Naive B cell (primary cell): ENCODE measurements at regions not wholly inside any gene's neighbourhood (a gene's known extent, or its start where the extent isn't known, plus 50 kb on each side); places are given as distances from the start of the nearest gene placed in this dataset.

ENCODE experiments used
- ATAC-seq, 2 donors: fragments of 150-1000 bp; cut with Tn5 transposase; 2 replicates each; pipeline ENCODE4 v1.10.0; 2021; ENCODE audit warnings: low read depth in 2 of 2, mild to moderate bottlenecking in 2 of 2, moderate library complexity in 2 of 2
- DNase-seq: peaks from one replicate; pipeline ENCODE4 v3.0.0; 2022
- H3K27ac Mint-ChIP-seq, 6 donors: one replicate each; pipeline ENCODE4 v1.8.0; 2020 to 2022; ENCODE audit warnings: mild to moderate bottlenecking in 6 of 6, mixed read lengths in 6 of 6, moderate library complexity in 5 of 6, inconsistent platforms in 2 of 6
- H3K27me3 Mint-ChIP-seq, 3 donors: one replicate each; pipeline ENCODE4 v1.8.0; 2021 to 2022; ENCODE audit warnings: mixed read lengths in 3 of 3, mild to moderate bottlenecking in 1 of 3
- H3K36me3 Mint-ChIP-seq, 2 donors: one replicate each; pipeline ENCODE4 v1.8.0; 2020 to 2022; ENCODE audit warnings: mixed read lengths in 2 of 2, inconsistent platforms in 1 of 2, mild to moderate bottlenecking in 1 of 2
- H3K4me1 Mint-ChIP-seq, 3 donors: one replicate each; pipeline ENCODE4 v1.8.0; 2020 to 2022; ENCODE audit warnings: mixed read lengths in 3 of 3, inconsistent platforms in 1 of 3, mild to moderate bottlenecking in 1 of 3, moderate library complexity in 1 of 3
- H3K4me3 Mint-ChIP-seq, 8 donors: one replicate each; pipeline ENCODE4 v1.8.0; 2020 to 2022; ENCODE audit warnings: mild to moderate bottlenecking in 8 of 8, mixed read lengths in 8 of 8, moderate library complexity in 8 of 8, inconsistent platforms in 2 of 8
- H3K9me3 Mint-ChIP-seq, 7 donors: one replicate each; pipeline ENCODE4 v1.8.0; 2020 to 2022; ENCODE audit warnings: mixed read lengths in 7 of 7, mild to moderate bottlenecking in 5 of 7, inconsistent platforms in 2 of 7, moderate library complexity in 1 of 7

DNA sequence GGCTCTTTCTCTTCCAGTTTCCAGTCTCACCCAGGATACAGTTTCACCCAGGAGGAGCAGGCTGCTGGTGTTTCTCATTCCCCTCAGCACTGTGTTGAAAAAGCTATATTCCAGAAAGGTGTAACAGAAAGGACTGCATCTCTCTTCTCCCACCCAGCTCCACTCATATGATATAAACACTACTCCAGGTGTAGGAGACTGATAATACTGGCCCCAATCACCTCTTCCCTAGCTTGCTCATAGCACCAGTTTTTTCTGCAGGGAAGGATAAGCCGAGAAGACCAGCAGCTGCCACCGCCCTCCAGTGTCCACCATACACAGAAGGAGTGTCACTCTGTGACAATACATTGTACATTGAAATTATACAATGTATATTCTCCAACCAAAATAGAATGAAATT, 105.5 kb upstream of the STK26 start:
- Mint-ChIP-seq H3K4me1 (no peaks in the 10 kb centered on the region), H3K27me3 (peaks cover 0 to 49% (median 11%) of the 10 kb centered on the region in 3 donors), H3K27ac (no peak overlapping the region), H3K36me3 (no peaks in the 10 kb centered on the region), H3K9me3 (peaks cover 0 to 2% (median 0%) of the 10 kb centered on the region in 7 donors), H3K4me3 (no peak overlapping the region)
- DNase-seq (no peak), ATAC-seq (no peak)

DNA sequence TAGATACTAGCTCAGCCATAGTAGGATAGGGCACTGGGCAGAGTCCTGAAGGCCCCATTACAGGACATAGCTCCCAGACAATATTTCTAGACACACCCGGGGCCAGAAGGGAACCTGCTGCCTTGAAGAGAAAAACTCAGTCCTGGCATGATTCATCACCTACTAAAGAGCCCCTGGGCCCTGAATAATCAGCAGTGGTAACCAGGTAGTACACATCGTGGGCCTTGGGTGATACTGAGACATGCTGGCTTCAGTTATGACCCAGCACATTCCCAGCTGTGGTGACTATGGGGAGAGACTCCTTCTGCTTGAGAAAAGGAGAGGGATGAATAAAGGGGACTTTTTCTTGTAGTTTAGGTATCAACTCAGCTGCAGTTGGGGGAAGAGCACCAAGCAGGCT, 104.3 kb upstream of the STK26 start:
- no peak overlapping the region for H3K27ac Mint-ChIP-seq
- H3K9me3 Mint-ChIP-seq: peaks cover 0 to 2% (median 0%) of the 10 kb centered on the region in 7 donors

DNA sequence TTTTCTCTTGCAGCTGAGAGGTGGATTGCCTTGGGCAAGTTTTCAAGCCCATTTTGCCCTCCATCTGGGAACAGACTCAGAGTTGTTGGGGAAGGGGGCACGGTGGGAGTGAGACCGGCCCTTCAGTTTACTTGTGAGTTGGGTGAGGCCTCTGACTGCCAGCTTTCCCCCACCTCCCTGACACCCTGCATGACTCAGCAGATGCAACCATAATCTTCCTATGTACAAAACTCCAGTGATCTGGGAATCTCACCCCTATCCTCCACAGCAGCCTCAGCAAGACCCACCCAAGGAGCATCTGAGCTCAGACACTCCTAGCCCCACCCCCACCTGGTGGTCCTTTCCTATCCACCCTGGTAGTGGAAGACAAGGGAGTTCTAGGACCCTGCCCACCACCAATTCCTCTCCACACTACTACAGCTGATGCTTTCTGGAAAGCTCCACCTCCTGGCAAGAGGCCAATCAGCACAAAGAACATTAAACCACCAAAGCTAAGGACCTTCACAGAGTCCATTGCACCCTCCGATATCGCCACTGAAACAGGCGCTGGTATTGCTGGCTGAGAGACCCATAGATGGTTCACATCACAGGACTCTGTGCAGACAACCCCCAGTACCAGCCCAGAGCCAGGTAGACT, 99.4 kb upstream of the STK26 start:
- H3K9me3 Mint-ChIP-seq: peaks cover 0 to 9% (median 7%) of the 10 kb centered on the region in 7 donors
- DNase-seq: no peak
- H3K4me1 Mint-ChIP-seq: no peaks in the 10 kb centered on the region
- H3K27ac Mint-ChIP-seq: peak overlapping the region in 2 of 6 donors; percentile 38 to 45
- H3K4me3 Mint-ChIP-seq: peak overlapping the region in 1 of 8 donors; percentile 27
- peaks cover 0 to 35% (median 11%) of the 10 kb centered on the region in 3 donors for H3K27me3 Mint-ChIP-seq
- ATAC-seq: no peak
- no peaks in the 10 kb centered on the region for H3K36me3 Mint-ChIP-seq

More for the DNA sequence above, 104.3 kb upstream of the STK26 start:
- ATAC-seq: no peak
- Mint-ChIP-seq H3K4me3 (no peak overlapping the region), H3K36me3 (no peaks in the 10 kb centered on the region), H3K4me1 (no peaks in the 10 kb centered on the region), H3K27me3 (peaks cover 0 to 49% (median 11%) of the 10 kb centered on the region in 3 donors)
- DNase-seq: no peak

- no peaks in the 10 kb centered on the region for H3K4me1 Mint-ChIP-seq
- no peaks in the 10 kb centered on the region for H3K9me3 Mint-ChIP-seq
- no peak overlapping the region for H3K27ac Mint-ChIP-seq
- peaks cover 0 to 6% (median 0%) of the 10 kb centered on the region in 3 donors for H3K27me3 Mint-ChIP-seq
- no peak overlapping the region for H3K4me3 Mint-ChIP-seq
- no peak for DNase-seq
- no peaks in the 10 kb centered on the region for H3K36me3 Mint-ChIP-seq
- ATAC-seq: no peak
These were observed 84.4 kb upstream of the STK26 start for GRCh38 chrX:131938749-131939148.

DNA sequence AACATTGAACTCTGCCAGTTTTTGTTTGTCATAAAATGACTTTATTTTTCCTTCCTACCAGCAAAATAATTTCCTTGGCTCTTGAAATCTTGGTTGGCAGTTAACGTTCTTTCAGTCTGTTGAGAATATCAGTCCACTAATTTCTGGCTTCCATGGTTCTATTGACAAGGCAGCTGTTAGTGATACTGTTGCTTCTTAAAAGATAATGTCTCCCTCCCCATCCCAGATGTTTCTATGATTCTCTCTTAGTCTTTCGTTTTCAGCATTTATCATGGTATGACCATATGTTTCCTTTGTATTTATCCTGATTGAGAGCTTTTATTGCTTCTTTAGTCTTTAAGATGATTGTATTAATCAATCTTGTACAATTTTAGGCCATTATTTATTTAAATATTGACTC, 81.1 kb upstream of the STK26 start:
- H3K36me3 Mint-ChIP-seq: no peaks in the 10 kb centered on the region
- ATAC-seq (no peak), DNase-seq (no peak)
- H3K27me3 Mint-ChIP-seq: peaks cover 0 to 26% (median 0%) of the 10 kb centered on the region in 3 donors
- H3K4me3 Mint-ChIP-seq: no peak overlapping the region
- peak overlapping the region in 1 of 6 donors; percentile 30 for H3K27ac Mint-ChIP-seq
- H3K9me3 Mint-ChIP-seq: no peaks in the 10 kb centered on the region
- no peaks in the 10 kb centered on the region for H3K4me1 Mint-ChIP-seq

- ATAC-seq (no peak), DNase-seq (no peak)
- no peaks in the 10 kb centered on the region for H3K4me1 Mint-ChIP-seq
- H3K36me3 Mint-ChIP-seq: no peaks in the 10 kb centered on the region
- H3K27me3 Mint-ChIP-seq: peaks cover 0 to 20% (median 0%) of the 10 kb centered on the region in 3 donors
- no peak overlapping the region for H3K27ac Mint-ChIP-seq
- peaks cover 0 to 1% (median 0%) of the 10 kb centered on the region in 7 donors for H3K9me3 Mint-ChIP-seq
- no peak overlapping the region for H3K4me3 Mint-ChIP-seq
These were observed 77.9 kb upstream of the STK26 start for GRCh38 chrX:131944936-131945902.

- Mint-ChIP-seq H3K27me3 (peaks cover 0 to 42% (median 9%) of the 10 kb centered on the region in 3 donors), H3K36me3 (no peaks in the 10 kb centered on the region), H3K27ac (peak overlapping the region in 1 of 6 donors; percentile 78), H3K4me1 (peaks cover 0 to 6% (median 0%) of the 10 kb centered on the region in 3 donors), H3K9me3 (peaks cover 0 to 2% (median 0%) of the 10 kb centered on the region in 7 donors), H3K4me3 (no peak overlapping the region)
- ATAC-seq (no peak), DNase-seq (no peak)
These were observed 71.9 kb upstream of the STK26 start for GRCh38 chrX:131951166-131951565.

- DNase-seq (no peak), ATAC-seq (no peak)
- Mint-ChIP-seq H3K4me3 (no peak overlapping the region), H3K9me3 (peaks cover 0 to 2% (median 0%) of the 10 kb centered on the region in 7 donors), H3K27ac (no peak overlapping the region), H3K4me1 (peaks cover 0 to 6% (median 0%) of the 10 kb centered on the region in 3 donors), H3K36me3 (no peaks in the 10 kb centered on the region), H3K27me3 (peaks cover 0 to 42% (median 9%) of the 10 kb centered on the region in 3 donors)
These were observed 67.9 kb upstream of the STK26 start for GRCh38 chrX:131955099-131955777.

- ATAC-seq: no peak
- Mint-ChIP-seq H3K4me1 (peaks cover 0 to 3% (median 0%) of the 10 kb centered on the region in 3 donors), H3K36me3 (no peaks in the 10 kb centered on the region)
These were observed 64.4 kb upstream of the STK26 start for GRCh38 chrX:131958724-131959123.

GRCh38 chrX:131970347-131970746, 52.8 kb upstream of the STK26 start:
- peak overlapping the region in 1 of 6 donors; percentile 29 for H3K27ac Mint-ChIP-seq
- no peak for ATAC-seq

More at GRCh38 chrX:131958724-131959123, 64.4 kb upstream of the STK26 start:
- Mint-ChIP-seq H3K27ac (no peak overlapping the region), H3K27me3 (peaks cover 0 to 32% (median 6%) of the 10 kb centered on the region in 3 donors), H3K4me3 (no peak overlapping the region), H3K9me3 (peaks cover 0 to 10% (median 3%) of the 10 kb centered on the region in 7 donors)
- DNase-seq: no peak

More at GRCh38 chrX:131970347-131970746, 52.8 kb upstream of the STK26 start:
- peaks cover 0 to 5% (median 0%) of the 10 kb centered on the region in 3 donors for H3K4me1 Mint-ChIP-seq
- peaks cover 0 to 2% (median 0%) of the 10 kb centered on the region in 7 donors for H3K9me3 Mint-ChIP-seq
- H3K4me3 Mint-ChIP-seq: no peak overlapping the region
- H3K27me3 Mint-ChIP-seq: peaks cover 0 to 6% (median 0%) of the 10 kb centered on the region in 3 donors
- DNase-seq: no peak
- H3K36me3 Mint-ChIP-seq: no peaks in the 10 kb centered on the region
